Esophagus squamous epithelium (tissue), 5 donors: ENCODE measurements at regions not wholly inside any gene's neighbourhood (a gene's known extent, or its start where the extent isn't known, plus 50 kb on each side); places are given as distances from the start of the nearest gene placed in this dataset.

Experiments
- DNase-seq: peaks from one replicate; lab custom pipeline; 2025; lab: John Stamatoyannopoulos, UW
- H3K27ac ChIP-seq, 4 donors: fragments of 200-600 bp; sonication (generic); one replicate each; pipeline ENCODE4 v1.5.1; 2016 to 2019; ENCODE audit warnings: mild to moderate bottlenecking in 1 of 4
- H3K27me3 ChIP-seq, 4 donors: fragments of 200-600 bp; sonication (generic); 1 replicate in 3 of 4; 2 replicates in 1 of 4; pipeline versions ENCODE4 v1.5.1 to v1.6.0; 2017 to 2021; ENCODE audit warnings: antibody characterized with exemption in 1 of 4
- H3K36me3 ChIP-seq, 3 donors: fragments of 200-600 bp; sonication (generic); one replicate each; pipeline ENCODE4 v1.5.1; 2016 to 2019
- H3K4me1 ChIP-seq, 3 donors: fragments of 200-600 bp; sonication (generic); one replicate each; pipeline ENCODE4 v1.5.1; 2017 to 2019
- H3K4me3 ChIP-seq, 4 donors: fragments of 200-600 bp; sonication (generic); 1 replicate in 3 of 4; 2 replicates in 1 of 4; pipeline ENCODE4 v1.5.1; 2016 to 2019; ENCODE audit warnings: mild to moderate bottlenecking in 2 of 4, moderate library complexity in 1 of 4
- H3K9me3 ChIP-seq, 3 donors: fragments of 200-600 bp; sonication (generic); one replicate each; pipeline ENCODE4 v1.5.1; 2016 to 2019
- POLR2A ChIP-seq, 4 donors: fragments of 450-650 bp; IDR thresholded peaks; one replicate each; pipeline ENCODE4 v1.6.1; 2017; ENCODE audit warnings: antibody characterized with exemption in 4 of 4, mild to moderate bottlenecking in 4 of 4, moderate library complexity in 3 of 4
- WGBS, 2 donors: methylation state at CpG; one replicate each; pipeline ENCODE4 v1.1.5; 2018; 5-methylcytosine and 5-hydroxymethylcytosine counted together
- intact Hi-C: fragments of 100-400 bp; cut with DNase I; formaldehyde crosslinking; loops from one replicate; pipeline ENCODE4 v1.15.0; 2022
- TF ChIP-seq, protein P1 (sequence below), 6 experiments: fragments of 450-650 bp in 4 of 6; fragments of 200-600 bp in 2 of 6; sonication (generic) in 2 of 6; IDR thresholded peaks; one replicate each; pipeline ENCODE4 v1.5.1; 2016 to 2019; ENCODE audit warnings: antibody characterized with exemption in 6 of 6, mild to moderate bottlenecking in 4 of 6, moderate library complexity in 4 of 6
- donor health status: DM: yes; HTN: yes; CAD: no.

GRCh38 chr12:124442281-124442680, 125.1 kb downstream of the NCOR2 start:
- no peak overlapping the region for H3K4me3 ChIP-seq
- H3K9me3 ChIP-seq: no peaks in the 10 kb centered on the region
- no peaks in the 10 kb centered on the region for H3K27me3 ChIP-seq
- H3K27ac ChIP-seq: peak overlapping the region in 3 of 4 donors; percentile 3 to 71 (median 57)
- peaks cover 0 to 87% (median 14%) of the 10 kb centered on the region in 3 donors for H3K36me3 ChIP-seq
- H3K4me1 ChIP-seq: peaks cover 3 to 41% (median 10%) of the 10 kb centered on the region in 3 donors
- DNase-seq: no peak
- TF ChIP-seq, protein P1, sequence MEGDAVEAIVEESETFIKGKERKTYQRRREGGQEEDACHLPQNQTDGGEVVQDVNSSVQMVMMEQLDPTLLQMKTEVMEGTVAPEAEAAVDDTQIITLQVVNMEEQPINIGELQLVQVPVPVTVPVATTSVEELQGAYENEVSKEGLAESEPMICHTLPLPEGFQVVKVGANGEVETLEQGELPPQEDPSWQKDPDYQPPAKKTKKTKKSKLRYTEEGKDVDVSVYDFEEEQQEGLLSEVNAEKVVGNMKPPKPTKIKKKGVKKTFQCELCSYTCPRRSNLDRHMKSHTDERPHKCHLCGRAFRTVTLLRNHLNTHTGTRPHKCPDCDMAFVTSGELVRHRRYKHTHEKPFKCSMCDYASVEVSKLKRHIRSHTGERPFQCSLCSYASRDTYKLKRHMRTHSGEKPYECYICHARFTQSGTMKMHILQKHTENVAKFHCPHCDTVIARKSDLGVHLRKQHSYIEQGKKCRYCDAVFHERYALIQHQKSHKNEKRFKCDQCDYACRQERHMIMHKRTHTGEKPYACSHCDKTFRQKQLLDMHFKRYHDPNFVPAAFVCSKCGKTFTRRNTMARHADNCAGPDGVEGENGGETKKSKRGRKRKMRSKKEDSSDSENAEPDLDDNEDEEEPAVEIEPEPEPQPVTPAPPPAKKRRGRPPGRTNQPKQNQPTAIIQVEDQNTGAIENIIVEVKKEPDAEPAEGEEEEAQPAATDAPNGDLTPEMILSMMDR (IDR thresholded peaks at IDR 0.05): no peak
- no peak for TF ChIP-seq POLR2A (IDR thresholded peaks at IDR 0.05)
- intact Hi-C loops: no loop called here
- 79 to 88% methylated on average over 5 to 6 of the region's 6 CpGs for WGBS, 2 donors

GRCh38 chr12:124441443-124442194, 125.8 kb downstream of the NCOR2 start:
- no peak overlapping the region for H3K4me3 ChIP-seq
- no peaks in the 10 kb centered on the region for H3K9me3 ChIP-seq
- no peak for DNase-seq
- H3K27ac ChIP-seq: peak overlapping the region; percentile 2 to 71 (median 52)
- intact Hi-C loops: no loop called here
- TF ChIP-seq, protein P1 (IDR thresholded peaks at IDR 0.05): no peak
- no peak for TF ChIP-seq POLR2A (IDR thresholded peaks at IDR 0.05)
- H3K36me3 ChIP-seq: peaks cover 0 to 88% (median 14%) of the 10 kb centered on the region in 3 donors
- H3K4me1 ChIP-seq: peaks cover 3 to 41% (median 10%) of the 10 kb centered on the region in 3 donors
- WGBS, 2 donors: 73 to 84% methylated on average over 18 of the region's 18 CpGs
- H3K27me3 ChIP-seq: no peaks in the 10 kb centered on the region

- peaks cover 3 to 41% (median 10%) of the 10 kb centered on the region in 3 donors for H3K4me1 ChIP-seq
- H3K27ac ChIP-seq: peak overlapping the region; percentile 2 to 71 (median 52)
- no peak for DNase-seq
- intact Hi-C loops: no loop called here
- TF ChIP-seq, protein P1 (IDR thresholded peaks at IDR 0.05): no peak
- TF ChIP-seq POLR2A (IDR thresholded peaks at IDR 0.05): no peak
- H3K4me3 ChIP-seq: no peak overlapping the region
- H3K36me3 ChIP-seq: peaks cover 0 to 88% (median 14%) of the 10 kb centered on the region in 3 donors
- H3K9me3 ChIP-seq: no peaks in the 10 kb centered on the region
- WGBS, 2 donors: 74 to 84% methylated on average over 12 to 13 of the region's 13 CpGs
- H3K27me3 ChIP-seq: no peaks in the 10 kb centered on the region
These were observed 126.5 kb downstream of the NCOR2 start for GRCh38 chr12:124440841-124441381.

DNA sequence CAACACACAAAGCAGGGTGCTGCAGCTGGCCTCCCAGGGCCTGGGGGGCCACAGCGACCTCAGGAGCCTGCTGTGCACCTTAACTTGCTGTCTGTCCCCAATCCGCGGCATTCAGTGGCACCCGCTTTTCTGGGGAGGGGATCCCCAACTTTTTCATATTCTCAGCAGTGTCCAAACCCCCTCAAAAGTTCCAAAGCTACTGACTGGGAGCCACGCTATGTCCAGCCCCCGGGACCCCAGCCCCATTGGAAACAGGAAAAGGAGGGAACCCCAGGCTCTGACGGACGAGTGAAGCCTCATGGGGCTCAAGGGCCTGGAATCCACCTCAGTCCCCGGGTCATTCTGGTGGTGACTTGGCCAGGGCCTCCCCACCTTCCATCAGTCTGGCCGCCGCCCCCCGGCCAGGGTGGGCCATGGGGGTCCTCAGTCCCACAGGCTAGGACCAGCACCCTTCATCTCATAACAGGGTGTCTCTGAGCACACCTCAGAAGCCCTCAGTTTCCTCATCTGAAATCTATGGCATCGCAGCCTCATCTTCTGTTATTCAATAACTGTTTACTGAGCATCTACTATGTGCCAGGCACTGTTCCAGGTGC, 127.3 kb downstream of the NCOR2 start:
- Histone ChIP-seq H3K27ac (peak overlapping the region in 2 of 4 donors; percentile 46 to 71), H3K27me3 (no peaks in the 10 kb centered on the region), H3K36me3 (peaks cover 0 to 88% (median 14%) of the 10 kb centered on the region in 3 donors), H3K4me1 (peaks cover 3 to 46% (median 10%) of the 10 kb centered on the region in 3 donors), H3K4me3 (no peak overlapping the region), H3K9me3 (no peaks in the 10 kb centered on the region)
- WGBS, 2 donors: 89 to 90% methylated on average over 5 to 9 of the region's 13 CpGs
- intact Hi-C loops: no loop called here
- DNase-seq: no peak
- no peak for TF ChIP-seq POLR2A (IDR thresholded peaks at IDR 0.05)
- TF ChIP-seq, protein P1 (IDR thresholded peaks at IDR 0.05): no peak
